H1 (cell line): ENCODE measurements at regions not wholly inside any gene's neighbourhood (a gene's known extent, or its start where the extent isn't known, plus 50 kb on each side); places are given as distances from the start of the nearest gene placed in this dataset.

Source experiments
- CBX5 ChIP-seq: fragments of 300-800, 300-1000 bp; sonication (generic); IDR thresholded peaks from 2 replicates; pipeline ENCODE4 v1.7.1; 2016; ENCODE audit warnings: antibody characterized with exemption, low read length, low read depth
- CHD7 ChIP-seq: fragments of 300-600 bp; sonication (generic); IDR thresholded peaks from 2 replicates; pipeline ENCODE4 v1.7.1; 2012; ENCODE audit warnings: low read length, moderate library complexity, mild to moderate bottlenecking, inconsistent platforms; ENCODE audit not compliant: insufficient replicate concordance
- FOSL1 ChIP-seq: IDR thresholded peaks from 2 replicates; pipeline ENCODE4 v1.6.1; 2011; ENCODE audit warnings: mild to moderate bottlenecking, low read depth, low read length, moderate library complexity; ENCODE audit not compliant: insufficient read depth
- JUND ChIP-seq: IDR thresholded peaks from 2 replicates; pipeline ENCODE4 v1.6.1; 2011; ENCODE audit warnings: mild to moderate bottlenecking, improper control_type of control experiment, low read length
- RNF2 ChIP-seq: fragments of 200-900, 300-1000 bp; sonication (generic); IDR thresholded peaks from 2 replicates; pipeline ENCODE4 v1.7.1; 2016; ENCODE audit warnings: borderline replicate concordance, low read depth, mild to moderate bottlenecking, antibody characterized with exemption, low read length; ENCODE audit not compliant: poor library complexity, severe bottlenecking; ENCODE audit errors: missing control alignments

GRCh38 chr2:22628221-22628620 lies 756.8 kb upstream of the KLHL29 start (continued):
- TF ChIP-seq RNF2 (no peak), FOSL1 (no peak), CHD7 (no peak), CBX5 (no peak), JUND (no peak)
